ENCODE measurements at regions not wholly inside any gene's neighbourhood (a gene's known extent, or its start where the extent isn't known, plus 50 kb on each side); places are given as distances from the start of the nearest gene placed in this dataset.
"Not testable (repeated sequence)": the region's sequence is repeated elsewhere in the genome, so short reads cannot be mapped to it uniquely, and the experiment has no call there.

DNA sequence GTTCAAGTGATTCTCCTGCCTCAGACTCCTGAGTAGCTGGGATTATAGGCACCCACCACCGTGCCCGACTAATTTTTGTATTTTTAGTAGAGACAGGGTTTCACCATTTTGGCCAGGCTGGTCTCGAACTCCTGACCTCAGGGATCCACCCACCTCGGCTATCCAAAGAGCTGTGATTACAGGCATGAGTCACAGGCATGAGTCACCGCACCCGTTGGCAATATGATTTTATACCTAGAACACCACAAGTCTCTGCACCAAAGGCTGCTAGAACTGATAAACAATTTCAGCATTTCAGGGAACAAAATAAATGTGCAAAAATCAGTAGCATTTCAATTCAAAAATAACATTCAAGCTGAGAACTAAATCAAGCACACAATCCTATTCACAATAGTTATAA, 1177.6 kb downstream of the STIM2 start:
- peak in 14 of 42 donors; percentile 4 to 45 (median 18) for DNase-seq
- intact Hi-C loops (cut with DNase I): not testable (repeated sequence)

- DNase-seq: no peak
- intact Hi-C loops (cut with DNase I): no loop called here
Observed at GRCh38 chr4:28062562-28062961, 1201.9 kb downstream of the STIM2 start.

GRCh38 chr4:28073860-28074555, 1213.4 kb downstream of the STIM2 start:
- intact Hi-C loops (cut with DNase I): no loop called here
- no peak for DNase-seq

- DNase-seq: no peak
Observed at GRCh38 chr4:28075401-28075956, 1214.8 kb downstream of the STIM2 start.

GRCh38 chr4:28077203-28077602, 1216.6 kb downstream of the STIM2 start:
- intact Hi-C loops (cut with DNase I): not testable (repeated sequence)

More at GRCh38 chr4:28075401-28075956, 1214.8 kb downstream of the STIM2 start:
- intact Hi-C loops (cut with DNase I): no loop called here

DNA sequence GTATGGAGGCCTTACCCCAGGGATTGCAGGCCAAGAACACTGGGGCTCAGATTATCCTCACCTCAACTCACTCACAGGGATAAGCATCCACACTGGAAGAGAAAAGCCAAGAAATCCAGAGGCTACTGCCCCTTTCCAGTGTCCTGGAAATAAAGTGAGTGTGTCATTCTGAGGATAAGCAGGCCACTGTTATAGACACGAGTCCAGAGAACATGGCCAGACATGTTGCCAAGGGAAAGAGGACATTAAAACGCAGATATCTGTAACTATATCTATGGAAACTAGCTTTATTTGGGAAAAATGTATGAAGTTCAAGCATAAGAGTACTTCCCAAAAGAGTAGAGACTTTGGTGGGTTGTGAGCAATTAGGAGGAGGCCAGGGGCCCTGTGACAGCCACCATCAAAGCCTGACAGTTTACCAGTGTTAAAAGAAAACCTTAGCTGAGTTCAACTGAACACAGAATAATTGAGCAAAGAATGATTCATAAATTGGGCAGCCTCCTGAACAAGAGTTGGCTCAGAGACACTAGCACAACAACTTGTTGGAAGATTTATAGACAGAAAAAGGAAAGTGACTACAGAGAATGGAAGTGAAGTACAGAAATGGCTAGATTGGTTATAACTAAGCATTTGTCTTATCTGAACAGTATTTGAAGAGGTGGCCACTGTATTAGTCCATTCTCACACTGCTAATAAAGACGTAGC, 1222.2 kb downstream of the STIM2 start:
- intact Hi-C loops (cut with DNase I): no loop called here
- DNase-seq: no peak

More at GRCh38 chr4:28077203-28077602, 1216.6 kb downstream of the STIM2 start:
- DNase-seq: not testable (repeated sequence)

GRCh38 chr4:28092610-28093009, 1232.0 kb downstream of the STIM2 start:
- intact Hi-C loops (cut with DNase I): no loop called here
- DNase-seq: no peak

DNA sequence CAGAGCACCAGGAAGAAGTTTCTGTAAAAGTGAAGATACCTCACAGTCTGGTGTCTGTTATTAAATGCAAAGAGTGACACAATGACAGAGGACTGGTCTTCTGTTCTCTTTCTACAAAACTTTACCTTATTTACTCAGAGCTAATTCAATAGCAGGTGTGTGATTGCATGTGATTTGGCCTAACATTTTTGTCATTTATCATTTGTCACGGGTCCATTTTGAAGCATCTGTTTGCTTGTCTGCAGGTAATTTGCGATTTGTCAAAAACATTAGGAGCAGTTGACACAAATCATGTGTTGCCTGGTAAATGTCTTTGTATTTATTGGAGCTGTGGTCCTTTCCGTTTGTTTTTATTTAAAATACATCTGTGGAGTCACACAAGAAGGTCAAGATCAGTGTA, 1232.4 kb downstream of the STIM2 start:
- DNase-seq: no peak
- intact Hi-C loops (cut with DNase I): no loop called here

DNA sequence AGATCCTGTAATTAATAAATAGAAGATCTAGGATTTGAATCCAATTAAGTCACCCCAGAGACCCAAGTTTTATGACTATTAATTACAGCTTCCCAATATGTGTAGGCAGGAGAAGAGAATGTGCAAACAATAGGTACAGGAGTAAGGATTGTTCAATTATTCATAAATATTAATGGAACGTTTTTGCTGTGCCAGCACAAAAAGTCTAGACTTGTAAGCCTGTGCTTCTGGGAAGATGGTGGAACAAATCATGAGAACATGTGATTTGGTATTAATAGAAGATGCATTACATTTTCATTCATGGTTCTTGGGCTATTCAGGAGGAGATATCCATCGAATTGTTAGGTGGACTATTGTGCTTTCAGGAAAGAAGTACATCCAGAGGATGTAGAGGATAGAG, 1240.9 kb downstream of the STIM2 start:
- DNase-seq: no peak
- intact Hi-C loops (cut with DNase I): no loop called here

- DNase-seq: no peak
- intact Hi-C loops (cut with DNase I): no loop called here
Observed at GRCh38 chr4:28105271-28105859, 1244.7 kb downstream of the STIM2 start.

- intact Hi-C loops (cut with DNase I): no loop called here
- DNase-seq: no peak
Observed at GRCh38 chr4:28106155-28106554, 1245.5 kb downstream of the STIM2 start.

DNA sequence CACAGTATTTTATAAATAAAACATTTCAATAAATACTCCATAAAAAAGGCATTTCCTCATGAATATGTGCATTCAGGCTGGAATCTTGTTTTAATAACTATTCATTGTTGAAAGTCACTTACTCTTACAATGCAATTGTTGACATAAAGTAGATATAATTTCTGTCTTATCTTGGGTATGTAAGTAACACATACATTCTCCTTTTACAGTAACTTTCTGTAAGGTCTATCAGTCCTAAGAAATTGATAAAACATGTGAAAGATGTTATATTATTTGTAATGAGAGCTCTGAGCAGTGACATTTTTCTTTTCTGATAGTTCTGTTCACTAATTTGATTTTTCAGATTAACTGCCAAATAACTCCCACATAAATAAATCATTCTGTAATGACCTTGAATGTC, 1249.2 kb downstream of the STIM2 start:
- DNase-seq: no peak
- intact Hi-C loops (cut with DNase I): no loop called here

DNA sequence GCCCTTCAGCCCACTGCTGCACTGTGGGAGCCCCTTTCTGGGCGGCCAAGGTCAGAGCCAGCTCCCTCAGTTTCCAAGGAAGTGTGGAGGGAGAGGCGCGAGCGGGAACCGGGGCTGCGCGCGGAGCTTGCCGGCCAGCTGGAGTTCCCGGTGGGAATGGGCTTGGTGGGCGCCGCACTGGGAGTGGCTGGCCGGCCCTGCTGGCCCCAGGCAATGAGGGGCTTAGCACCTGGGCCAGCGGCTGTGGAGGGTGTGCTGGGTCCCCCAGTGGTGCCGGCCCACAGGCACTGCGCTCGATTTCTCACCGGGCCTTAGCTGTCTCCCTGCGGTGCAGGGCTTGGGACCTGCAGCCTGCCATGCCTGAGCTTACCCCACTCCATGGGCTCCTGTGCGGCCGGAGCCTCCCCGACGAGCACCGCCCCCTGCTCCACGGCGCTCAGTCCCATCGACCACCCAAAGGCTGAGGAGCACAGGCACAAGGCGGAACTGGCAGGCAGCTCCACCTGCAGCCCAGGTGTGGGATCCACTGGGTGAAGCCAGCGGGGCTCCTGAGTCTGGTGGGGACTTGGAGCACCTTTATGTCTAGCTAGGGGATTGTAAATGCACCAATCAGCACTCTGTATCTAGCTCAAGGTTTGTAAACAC, 1252.2 kb downstream of the STIM2 start:
- intact Hi-C loops (cut with DNase I); DNase-seq: not testable (repeated sequence)

DNA sequence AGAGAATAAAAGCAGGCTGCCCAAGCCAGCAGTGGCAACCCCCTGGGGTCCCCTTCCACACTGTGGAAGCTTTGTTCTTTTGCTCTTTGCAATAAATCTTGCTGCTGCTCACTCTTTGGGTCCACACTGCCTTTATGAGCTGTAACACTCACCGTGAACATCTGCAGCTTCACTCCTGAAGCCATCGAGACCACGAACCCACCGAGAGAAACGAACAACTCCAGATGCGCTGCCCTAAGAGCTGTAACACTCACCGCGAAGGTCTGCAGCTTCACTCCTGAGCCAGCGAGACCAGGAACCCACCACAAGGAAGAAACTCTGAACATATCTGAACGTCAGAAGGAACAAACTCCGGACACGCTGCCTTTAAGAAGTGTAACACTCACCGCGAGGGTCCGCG, 1252.9 kb downstream of the STIM2 start:
- DNase-seq; intact Hi-C loops (cut with DNase I): not testable (repeated sequence)

GRCh38 chr4:28116526-28117083, 1256.0 kb downstream of the STIM2 start:
- intact Hi-C loops (cut with DNase I): not testable (repeated sequence)
- DNase-seq: peak in 1 of 42 donors; percentile 2

GRCh38 chr4:28117084-28117682, 1256.5 kb downstream of the STIM2 start:
- DNase-seq: no peak
- intact Hi-C loops (cut with DNase I): no loop called here

GRCh38 chr4:28146191-28146590, 1285.5 kb downstream of the STIM2 start:
- intact Hi-C loops (cut with DNase I): no loop called here
- no peak for DNase-seq

DNA sequence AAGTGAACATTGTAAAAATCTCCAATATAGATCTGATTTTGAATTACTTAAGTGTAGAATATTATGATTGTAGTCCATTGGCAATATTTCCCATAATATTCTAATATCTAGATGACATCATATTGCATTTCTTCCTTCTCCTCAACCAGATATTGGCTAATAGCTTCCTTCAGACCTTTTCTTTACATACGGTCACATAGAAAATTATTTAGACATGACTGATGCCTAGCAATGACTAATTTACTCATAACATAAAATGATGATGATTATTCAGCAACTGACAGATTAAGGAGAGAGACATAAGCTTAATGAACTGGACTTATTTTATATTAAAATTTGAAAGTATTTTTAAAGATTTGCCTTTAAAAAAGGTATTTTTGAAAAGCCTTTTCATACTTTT, 1287.6 kb downstream of the STIM2 start:
- intact Hi-C loops (cut with DNase I): no loop called here
- DNase-seq: no peak

DNA sequence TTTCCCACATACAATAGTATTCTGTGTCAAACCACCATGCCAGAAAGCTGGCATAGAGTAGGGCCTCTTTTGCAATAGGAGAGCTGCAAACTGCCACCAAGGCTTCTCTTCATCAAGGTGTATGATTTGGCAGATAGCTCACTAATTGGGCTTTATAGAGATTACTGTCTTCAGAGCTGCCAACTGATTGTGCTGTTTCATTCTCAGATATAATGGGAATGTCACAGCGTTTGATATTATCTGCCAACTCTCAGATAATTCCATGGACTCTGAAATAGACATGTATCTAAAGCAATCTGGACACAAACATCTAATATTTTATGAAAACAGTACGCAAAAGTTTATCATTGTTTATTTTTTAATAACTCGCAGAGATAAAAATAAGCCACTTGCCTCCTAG, 1289.1 kb downstream of the STIM2 start:
- DNase-seq: no peak
- intact Hi-C loops (cut with DNase I): no loop called here

Data from head of caudate nucleus (tissue), 42 donors.